Endothelial cell of umbilical vein (primary cell): ENCODE measurements at regions not wholly inside any gene's neighbourhood (a gene's known extent, or its start where the extent isn't known, plus 50 kb on each side); places are given as distances from the start of the nearest gene placed in this dataset.

ENCODE experiments used
- BruUV-seq: library from RNA; stranded (reverse); fragments of 400-500 nt; replicated peaks from 2 replicates; lab custom pipeline; 2021; lab: Mats Ljungman, UMichigan
- CTCF ChIA-PET: fragments of 300-600, 350-600 bp; sonication (Branson Sonifier 250); formaldehyde crosslinking; loops from one replicate; lab custom pipeline; 2021; ENCODE audit warnings: antibody characterized with exemption, inconsistent platforms; lab: Charles Lee
- POLR2A ChIA-PET: fragments of 300-600, 350-600 bp; sonication (Branson Sonifier 250); formaldehyde crosslinking; loops from one replicate; lab custom pipeline; 2021; ENCODE audit warnings: antibody characterized with exemption, inconsistent platforms; lab: Charles Lee
- DNase-seq: peaks from one replicate; pipeline ENCODE4 v3.0.0-alpha.2; 2011; ENCODE audit warnings: low read depth, low spot score
- FAIRE-seq: peaks from 2 replicates; lab custom pipeline; 2011; peaks lifted over from hg19 to GRCh38; lab: Jason Lieb, UNC
- H2AFZ ChIP-seq: 2 replicates; pipeline ENCODE4 v1.6.0; 2012; ENCODE audit warnings: low read depth, low read length, control low read depth, inconsistent platforms
- H3K27ac ChIP-seq: 2 replicates; pipeline ENCODE4 v1.5.1; 2011; ENCODE audit warnings: low read depth, mild to moderate bottlenecking, control low read depth, low read length, moderate library complexity; ENCODE audit not compliant: insufficient read depth
- H3K27me3 ChIP-seq, 2 experiments: 2 replicates each; pipeline versions ENCODE4 v1.6.0 to v1.6.1; 2011; ENCODE audit warnings: low read length in 2 of 2, mixed read lengths in 1 of 2; ENCODE audit not compliant: control insufficient read depth in 2 of 2, insufficient read depth in 2 of 2
- H3K36me3 ChIP-seq, 2 experiments: 2 replicates in 1 of 2; 3 replicates in 1 of 2; pipeline ENCODE4 v1.5.1; 2011; ENCODE audit warnings: low read length in 2 of 2, mild to moderate bottlenecking in 1 of 2, moderate library complexity in 1 of 2; ENCODE audit not compliant: control insufficient read depth in 2 of 2, insufficient read depth in 2 of 2; ENCODE audit errors: extremely low read depth in 1 of 2
- H3K4me1 ChIP-seq: 3 replicates; pipeline ENCODE4 v1.5.1; 2011; ENCODE audit warnings: mild to moderate bottlenecking, low read length; ENCODE audit not compliant: control insufficient read depth, insufficient read depth; ENCODE audit errors: extremely low read depth
- H3K4me2 ChIP-seq: 2 replicates; pipeline ENCODE4 v1.6.1; 2011; ENCODE audit warnings: low read length, control low read depth, mixed read lengths; ENCODE audit not compliant: insufficient read depth
- H3K4me3 ChIP-seq, 3 experiments: fragments of 200-600 bp in 1 of 3; sonication (generic), shearing (Covaris generic) in 1 of 3; replicated peaks in 1 of 3; 2 replicates each; pipeline ENCODE4 v1.5.1; 2011 to 2016; ENCODE audit warnings: control low read depth in 3 of 3, low read length in 3 of 3, mild to moderate bottlenecking in 2 of 3, inconsistent platforms in 1 of 3, low read depth in 1 of 3, moderate library complexity in 1 of 3; ENCODE audit not compliant: insufficient read depth in 1 of 3
- H3K79me2 ChIP-seq: 2 replicates; pipeline ENCODE4 v1.6.0; 2012; ENCODE audit warnings: low read length, inconsistent platforms; ENCODE audit not compliant: control insufficient read depth, insufficient read depth
- H3K9ac ChIP-seq: replicated peaks from 2 replicates; pipeline ENCODE3; 2011; ENCODE audit warnings: low read length, control low read depth; ENCODE audit not compliant: insufficient read depth; ENCODE audit errors: extremely low read depth
- H3K9me1 ChIP-seq: replicated peaks from 3 replicates; pipeline ENCODE4 v1.6.0; 2011; ENCODE audit warnings: mild to moderate bottlenecking, low read length; ENCODE audit not compliant: control insufficient read depth, insufficient read depth; ENCODE audit errors: extremely low read depth
- H3K9me3 ChIP-seq: replicated peaks from 2 replicates; pipeline ENCODE4 v1.5.1; 2012; ENCODE audit warnings: low read length, inconsistent platforms; ENCODE audit not compliant: control insufficient read depth, insufficient read depth
- H4K20me1 ChIP-seq: replicated peaks from 2 replicates; pipeline ENCODE3; 2011; ENCODE audit warnings: mild to moderate bottlenecking, low read length; ENCODE audit not compliant: control insufficient read depth, insufficient read depth; ENCODE audit errors: extremely low read depth
- EZH2 ChIP-seq: IDR thresholded peaks from 2 replicates; pipeline ENCODE4 v1.6.1; 2012; ENCODE audit warnings: borderline replicate concordance, low read depth, mild to moderate bottlenecking, moderate library complexity, low read length, inconsistent platforms; ENCODE audit not compliant: severe bottlenecking
- FOS ChIP-seq: IDR thresholded peaks from 2 replicates; pipeline ENCODE4 v1.6.1; 2011; ENCODE audit warnings: mild to moderate bottlenecking, low read length, moderate library complexity, borderline replicate concordance; ENCODE audit not compliant: insufficient read depth
- GATA2 ChIP-seq: IDR thresholded peaks from 2 replicates; pipeline ENCODE4 v1.7.0; 2011; ENCODE audit warnings: low read depth, mild to moderate bottlenecking, moderate library complexity, mixed read lengths, low read length; ENCODE audit not compliant: insufficient read length, insufficient read depth
- JUN ChIP-seq: IDR thresholded peaks from 2 replicates; pipeline ENCODE4 v1.6.1; 2011; ENCODE audit warnings: borderline replicate concordance, low read depth; ENCODE audit not compliant: insufficient read length, insufficient read depth
- MYC ChIP-seq: IDR thresholded peaks from one replicate; pipeline ENCODE4 v1.6.1; 2011; ENCODE audit warnings: mild to moderate bottlenecking, low read depth, low read length
- POLR2A ChIP-seq: IDR thresholded peaks from 2 replicates; pipeline ENCODE4 v1.6.1; 2012; ENCODE audit warnings: low read depth, mild to moderate bottlenecking, control low read depth, low read length
- POLR2AphosphoS5 ChIP-seq: IDR thresholded peaks from 2 replicates; pipeline ENCODE4 v1.6.1; 2012; ENCODE audit warnings: low read depth, mild to moderate bottlenecking, control low read depth, low read length, moderate library complexity; ENCODE audit not compliant: insufficient read depth
- dilution Hi-C: fragments of 300-500 bp; cut with MboI; formaldehyde crosslinking; loops from one replicate; pipeline ENCODE4 v1.15.0; 2019; ENCODE audit warnings: low sequenced_read_pairs; ENCODE audit not compliant: extremely low pct_ligation_motif_present
- intact Hi-C: fragments of 100-400 bp; cut with micrococcal nuclease; formaldehyde crosslinking; loops from one replicate; pipeline ENCODE4 v1.10.0; 2022
- TF ChIP-seq, protein P1 (sequence below), 2 donors: IDR thresholded peaks; 1 replicate in 1 of 2; 2 replicates in 1 of 2; pipeline ENCODE4 v1.5.1; 2011; ENCODE audit warnings: low read length in 2 of 2, mild to moderate bottlenecking in 2 of 2, moderate library complexity in 2 of 2, control low read depth in 1 of 2, inconsistent platforms in 1 of 2, low read depth in 1 of 2; ENCODE audit not compliant: insufficient read depth in 1 of 2; ENCODE audit errors: extremely low read depth in 1 of 2
- TF ChIP-seq, protein P2 (sequence below): IDR thresholded peaks from 2 replicates; pipeline ENCODE4 v1.6.1; 2011; ENCODE audit not compliant: insufficient read depth, insufficient read length

DNA sequence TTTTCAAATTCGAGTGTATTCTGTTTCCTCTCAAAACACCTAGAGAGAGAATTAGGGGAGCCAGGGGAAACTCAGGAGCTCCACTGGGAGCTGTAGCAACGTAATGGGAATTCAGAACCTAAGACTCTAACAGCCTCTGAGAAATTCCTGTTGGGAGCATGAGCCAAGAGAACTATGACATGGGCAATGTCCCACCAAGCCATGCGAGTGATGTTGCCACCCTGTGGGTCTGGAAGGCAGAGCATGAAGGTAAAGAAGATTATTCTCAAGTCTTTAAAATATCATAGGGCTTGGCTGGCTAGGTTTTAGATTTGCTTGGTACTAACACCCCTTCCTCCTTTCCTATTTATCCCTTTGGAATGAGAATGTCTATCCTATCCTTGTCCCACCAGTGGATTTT lies 392.6 kb upstream of the ADAMTS9 start:
- BruUV-seq = no TSS peak
- POLR2A ChIA-PET = no interaction called here
- Histone ChIP-seq H3K27ac (no peak overlapping the region), H3K9ac (no peak overlapping the region), H3K27me3 (no peaks in the 10 kb centered on the region), H3K9me3 (no peaks in the 10 kb centered on the region), H3K4me3 (no peak overlapping the region), H4K20me1 (no peaks in the 10 kb centered on the region), H3K4me2 (no peak overlapping the region), H3K79me2 (no peaks in the 10 kb centered on the region), H3K36me3 (no peaks in the 10 kb centered on the region), H2AFZ (no peak overlapping the region), H3K4me1 (no peaks in the 10 kb centered on the region), H3K9me1 (no peaks in the 10 kb centered on the region)
- intact Hi-C loops = no loop called here
- CTCF ChIA-PET = no interaction called here
- TF ChIP-seq, protein P1, sequence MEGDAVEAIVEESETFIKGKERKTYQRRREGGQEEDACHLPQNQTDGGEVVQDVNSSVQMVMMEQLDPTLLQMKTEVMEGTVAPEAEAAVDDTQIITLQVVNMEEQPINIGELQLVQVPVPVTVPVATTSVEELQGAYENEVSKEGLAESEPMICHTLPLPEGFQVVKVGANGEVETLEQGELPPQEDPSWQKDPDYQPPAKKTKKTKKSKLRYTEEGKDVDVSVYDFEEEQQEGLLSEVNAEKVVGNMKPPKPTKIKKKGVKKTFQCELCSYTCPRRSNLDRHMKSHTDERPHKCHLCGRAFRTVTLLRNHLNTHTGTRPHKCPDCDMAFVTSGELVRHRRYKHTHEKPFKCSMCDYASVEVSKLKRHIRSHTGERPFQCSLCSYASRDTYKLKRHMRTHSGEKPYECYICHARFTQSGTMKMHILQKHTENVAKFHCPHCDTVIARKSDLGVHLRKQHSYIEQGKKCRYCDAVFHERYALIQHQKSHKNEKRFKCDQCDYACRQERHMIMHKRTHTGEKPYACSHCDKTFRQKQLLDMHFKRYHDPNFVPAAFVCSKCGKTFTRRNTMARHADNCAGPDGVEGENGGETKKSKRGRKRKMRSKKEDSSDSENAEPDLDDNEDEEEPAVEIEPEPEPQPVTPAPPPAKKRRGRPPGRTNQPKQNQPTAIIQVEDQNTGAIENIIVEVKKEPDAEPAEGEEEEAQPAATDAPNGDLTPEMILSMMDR (IDR thresholded peaks at IDR 0.05; ENCODE audit: extremely low read depth in 1 of 2, insufficient read depth in 1 of 2, low read depth in 1 of 2, low read length in 2 of 2) = peak in 1 of 2 donors; percentile 15
- TF ChIP-seq, protein P2, sequence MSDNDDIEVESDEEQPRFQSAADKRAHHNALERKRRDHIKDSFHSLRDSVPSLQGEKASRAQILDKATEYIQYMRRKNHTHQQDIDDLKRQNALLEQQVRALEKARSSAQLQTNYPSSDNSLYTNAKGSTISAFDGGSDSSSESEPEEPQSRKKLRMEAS = no peak
- TF ChIP-seq GATA2 (no peak), JUN (no peak), EZH2 (no peak), POLR2AphosphoS5 (no peak), POLR2A (no peak), FOS (no peak), MYC (no peak)
- DNase-seq (peak; percentile 16), FAIRE-seq (no peak)
- dilution Hi-C loops = no loop called here
